H1 (cell line): ENCODE measurements at regions not wholly inside any gene's neighbourhood (a gene's known extent, or its start where the extent isn't known, plus 50 kb on each side); places are given as distances from the start of the nearest gene placed in this dataset.

Experiments used
- CHD7 ChIP-seq: fragments of 300-600 bp; sonication (generic); IDR thresholded peaks from 2 replicates; pipeline ENCODE4 v1.7.1; 2012; ENCODE audit warnings: low read length, moderate library complexity, mild to moderate bottlenecking, inconsistent platforms; ENCODE audit not compliant: insufficient replicate concordance
- CTCF ChIP-seq, 3 experiments: IDR thresholded peaks; 1 replicate in 2 of 3; 2 replicates in 1 of 3; pipeline versions ENCODE4 v1.5.1 to v1.6.1; 2011; ENCODE audit warnings: low read length in 3 of 3, mild to moderate bottlenecking in 3 of 3, inconsistent platforms in 2 of 3, low read depth in 1 of 3, moderate library complexity in 1 of 3; ENCODE audit not compliant: insufficient read depth in 1 of 3; ENCODE audit errors: control extremely low read depth in 1 of 3
- EZH2 ChIP-seq: fragments of 200-600 bp; sonication (generic); IDR thresholded peaks from 2 replicates; pipeline ENCODE4 v1.7.1; 2012; ENCODE audit warnings: low read depth, mild to moderate bottlenecking, moderate library complexity, low read length, inconsistent platforms; ENCODE audit not compliant: severe bottlenecking
- POLR2A ChIP-seq, 2 experiments: IDR thresholded peaks; 1 replicate in 1 of 2; 2 replicates in 1 of 2; pipeline ENCODE4 v1.6.1; 2011; ENCODE audit warnings: low read depth in 2 of 2, low read length in 2 of 2, mild to moderate bottlenecking in 2 of 2; ENCODE audit errors: control extremely low read depth in 1 of 2
- SAP30 ChIP-seq: fragments of 300-600 bp; sonication (generic); IDR thresholded peaks from 2 replicates; pipeline ENCODE4 v1.7.1; 2012; ENCODE audit warnings: low read length, moderate library complexity, mild to moderate bottlenecking, inconsistent platforms; ENCODE audit not compliant: insufficient read depth, insufficient replicate concordance
- SP2 ChIP-seq: IDR thresholded peaks from 2 replicates; pipeline ENCODE4 v1.6.1; 2012; ENCODE audit warnings: mild to moderate bottlenecking, low read length, inconsistent platforms

- TF ChIP-seq CTCF (IDR thresholded peaks at IDR 0.05; ENCODE audit: control extremely low read depth in 1 of 3, insufficient read depth in 1 of 3, low read depth in 1 of 3, low read length in 3 of 3) (no peak), EZH2 (no peak), CHD7 (no peak), SAP30 (no peak), SP2 (no peak), POLR2A (IDR thresholded peaks at IDR 0.05; ENCODE audit: control extremely low read depth in 1 of 2, low read depth in 2 of 2, low read length in 2 of 2) (no peak)
These were observed 234.1 kb downstream of the OTOR start for GRCh38 chr20:16982091-16982726.
